Panc1 (cell line): ENCODE measurements at regions not wholly inside any gene's neighbourhood (a gene's known extent, or its start where the extent isn't known, plus 50 kb on each side); places are given as distances from the start of the nearest gene placed in this dataset.

Experiments used
- ATAC-seq: fragments of 200-7000 bp; cut with Tn5 transposase; 2 replicates; pipeline ENCODE4 v1.9.1; 2020; ENCODE audit warnings: mild to moderate bottlenecking, moderate library complexity
- BruUV-seq: library from RNA; stranded (reverse); fragments of 400-500 nt; replicated peaks from 2 replicates; lab custom pipeline; 2021; lab: Mats Ljungman, UMichigan
- CTCF ChIA-PET: fragments of 300-600 bp; sonication (Branson Sonifier 250); formaldehyde crosslinking; loops from one replicate; lab custom pipeline; 2022; ENCODE audit warnings: antibody characterized with exemption; lab: Charles Lee
- POLR2A ChIA-PET: fragments of 300-600 bp; sonication (Branson Sonifier 250); formaldehyde crosslinking; loops from one replicate; lab custom pipeline; 2022; ENCODE audit warnings: antibody characterized with exemption; lab: Charles Lee
- DNase-seq: peaks from one replicate; pipeline ENCODE4 v3.0.0-alpha.2; 2010; ENCODE audit warnings: low read depth, low spot score
- H3K27ac ChIP-seq: 2 replicates; pipeline ENCODE4 v1.5.1; 2011; ENCODE audit warnings: mild to moderate bottlenecking, low read length, inconsistent platforms
- H3K27me3 ChIP-seq: fragments of 200-500 bp; sonication (Bioruptor generic); 2 replicates; pipeline ENCODE4 v1.6.0; 2014; ENCODE audit warnings: low read length, inconsistent platforms; ENCODE audit not compliant: control insufficient read depth, insufficient read depth
- H3K36me3 ChIP-seq: fragments of 200-500 bp; sonication (Bioruptor generic); 2 replicates; pipeline ENCODE4 v1.5.1; 2014; ENCODE audit warnings: inconsistent platforms, mild to moderate bottlenecking, low read length, moderate library complexity; ENCODE audit not compliant: control insufficient read depth, insufficient read depth
- H3K4me1 ChIP-seq: 2 replicates; pipeline ENCODE4 v1.5.1; 2011; ENCODE audit warnings: inconsistent platforms, mild to moderate bottlenecking, low read length, moderate library complexity; ENCODE audit not compliant: control insufficient read depth, insufficient read depth
- H3K4me3 ChIP-seq, 2 experiments: 2 replicates each; pipeline ENCODE4 v1.5.1; 2011 to 2012; ENCODE audit warnings: low read depth in 2 of 2, low read length in 2 of 2, mild to moderate bottlenecking in 2 of 2, inconsistent platforms in 1 of 2, moderate library complexity in 1 of 2
- H3K9me3 ChIP-seq: fragments of 200-500 bp; sonication (Bioruptor generic); 2 replicates; pipeline ENCODE4 v1.5.1; 2014; ENCODE audit warnings: low read depth, mild to moderate bottlenecking, inconsistent platforms, low read length, moderate library complexity; ENCODE audit not compliant: control insufficient read depth, insufficient read depth
- CTCF ChIP-seq: fragments of 450-650 bp; IDR thresholded peaks from 2 replicates; pipeline ENCODE4 v1.5.1; 2017; ENCODE audit warnings: mild to moderate bottlenecking
- POLR2AphosphoS5 ChIP-seq: IDR thresholded peaks from 2 replicates; pipeline ENCODE4 v1.6.1; 2012; ENCODE audit warnings: mild to moderate bottlenecking, low read depth, low read length, moderate library complexity
- SIN3A ChIP-seq: IDR thresholded peaks from 2 replicates; pipeline ENCODE4 v1.6.1; 2012; ENCODE audit warnings: low read depth, mild to moderate bottlenecking, low read length, moderate library complexity, borderline replicate concordance; ENCODE audit not compliant: insufficient read depth
- TCF7L2 ChIP-seq: IDR thresholded peaks from 2 replicates; pipeline ENCODE4 v1.6.1; 2011; ENCODE audit warnings: mild to moderate bottlenecking, low read depth, low read length, inconsistent platforms
- in situ Hi-C: cut with HindIII; loops from 2 replicates; pipeline ENCODE4 v1.10.0; 2016; ENCODE audit warnings: low sequenced_read_pairs, low pct_unique_long_range_greater_than_20kb
- intact Hi-C: fragments of 100-400 bp; cut with micrococcal nuclease; formaldehyde crosslinking; loops from one replicate; pipeline ENCODE4 v1.10.0; 2022; ENCODE audit not compliant: unreplicated experiment
- TF ChIP-seq, protein P1 (sequence below), 2 experiments: IDR thresholded peaks; 2 replicates each; pipeline ENCODE4 v1.6.1; 2011 to 2012; ENCODE audit warnings: low read depth in 2 of 2, control low read depth in 1 of 2, low read length in 1 of 2, mild to moderate bottlenecking in 1 of 2, moderate library complexity in 1 of 2; ENCODE audit not compliant: insufficient read depth in 1 of 2

GRCh38 chr13:105365831-105366230 lies 1169.6 kb downstream of the EFNB2 start:
- Histone ChIP-seq H3K27me3 (no peaks in the 10 kb centered on the region), H3K9me3 (no peaks in the 10 kb centered on the region), H3K4me1 (no peaks in the 10 kb centered on the region), H3K27ac (no peak overlapping the region), H3K4me3 (no peak overlapping the region), H3K36me3 (no peaks in the 10 kb centered on the region)
- intact Hi-C loops, result no loop called here
- POLR2A ChIA-PET, result no interaction called here
- in situ Hi-C loops, result no loop called here
- no peak for TF ChIP-seq CTCF
- no peak for TF ChIP-seq SIN3A
- TF ChIP-seq POLR2AphosphoS5, result no peak
- no peak for TF ChIP-seq TCF7L2
- TF ChIP-seq, protein P1, sequence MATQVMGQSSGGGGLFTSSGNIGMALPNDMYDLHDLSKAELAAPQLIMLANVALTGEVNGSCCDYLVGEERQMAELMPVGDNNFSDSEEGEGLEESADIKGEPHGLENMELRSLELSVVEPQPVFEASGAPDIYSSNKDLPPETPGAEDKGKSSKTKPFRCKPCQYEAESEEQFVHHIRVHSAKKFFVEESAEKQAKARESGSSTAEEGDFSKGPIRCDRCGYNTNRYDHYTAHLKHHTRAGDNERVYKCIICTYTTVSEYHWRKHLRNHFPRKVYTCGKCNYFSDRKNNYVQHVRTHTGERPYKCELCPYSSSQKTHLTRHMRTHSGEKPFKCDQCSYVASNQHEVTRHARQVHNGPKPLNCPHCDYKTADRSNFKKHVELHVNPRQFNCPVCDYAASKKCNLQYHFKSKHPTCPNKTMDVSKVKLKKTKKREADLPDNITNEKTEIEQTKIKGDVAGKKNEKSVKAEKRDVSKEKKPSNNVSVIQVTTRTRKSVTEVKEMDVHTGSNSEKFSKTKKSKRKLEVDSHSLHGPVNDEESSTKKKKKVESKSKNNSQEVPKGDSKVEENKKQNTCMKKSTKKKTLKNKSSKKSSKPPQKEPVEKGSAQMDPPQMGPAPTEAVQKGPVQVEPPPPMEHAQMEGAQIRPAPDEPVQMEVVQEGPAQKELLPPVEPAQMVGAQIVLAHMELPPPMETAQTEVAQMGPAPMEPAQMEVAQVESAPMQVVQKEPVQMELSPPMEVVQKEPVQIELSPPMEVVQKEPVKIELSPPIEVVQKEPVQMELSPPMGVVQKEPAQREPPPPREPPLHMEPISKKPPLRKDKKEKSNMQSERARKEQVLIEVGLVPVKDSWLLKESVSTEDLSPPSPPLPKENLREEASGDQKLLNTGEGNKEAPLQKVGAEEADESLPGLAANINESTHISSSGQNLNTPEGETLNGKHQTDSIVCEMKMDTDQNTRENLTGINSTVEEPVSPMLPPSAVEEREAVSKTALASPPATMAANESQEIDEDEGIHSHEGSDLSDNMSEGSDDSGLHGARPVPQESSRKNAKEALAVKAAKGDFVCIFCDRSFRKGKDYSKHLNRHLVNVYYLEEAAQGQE (IDR thresholded peaks at IDR 0.05; ENCODE audit: insufficient read depth in 1 of 2, low read depth in 2 of 2, low read length in 1 of 2), result no peak
- BruUV-seq, result no TSS peak
- DNase-seq, result no peak
- no peak for ATAC-seq
- CTCF ChIA-PET, result no interaction called here

GRCh38 chr13:105365021-105365550 lies 1170.4 kb downstream of the EFNB2 start:
- Histone ChIP-seq H3K4me3 (no peak overlapping the region), H3K4me1 (no peaks in the 10 kb centered on the region), H3K27ac (no peak overlapping the region), H3K9me3 (no peaks in the 10 kb centered on the region), H3K36me3 (no peaks in the 10 kb centered on the region), H3K27me3 (no peaks in the 10 kb centered on the region)
- ChIA-PET CTCF (no interaction called here), POLR2A (no interaction called here)
- DNase-seq, result no peak
- in situ Hi-C loops (no loop called here), intact Hi-C loops (no loop called here)
- no TSS peak for BruUV-seq
- no peak for ATAC-seq
- no peak for TF ChIP-seq CTCF
